ENCODE measurements at regions not wholly inside any gene's neighbourhood (a gene's known extent, or its start where the extent isn't known, plus 50 kb on each side); places are given as distances from the start of the nearest gene placed in this dataset.

DNA sequence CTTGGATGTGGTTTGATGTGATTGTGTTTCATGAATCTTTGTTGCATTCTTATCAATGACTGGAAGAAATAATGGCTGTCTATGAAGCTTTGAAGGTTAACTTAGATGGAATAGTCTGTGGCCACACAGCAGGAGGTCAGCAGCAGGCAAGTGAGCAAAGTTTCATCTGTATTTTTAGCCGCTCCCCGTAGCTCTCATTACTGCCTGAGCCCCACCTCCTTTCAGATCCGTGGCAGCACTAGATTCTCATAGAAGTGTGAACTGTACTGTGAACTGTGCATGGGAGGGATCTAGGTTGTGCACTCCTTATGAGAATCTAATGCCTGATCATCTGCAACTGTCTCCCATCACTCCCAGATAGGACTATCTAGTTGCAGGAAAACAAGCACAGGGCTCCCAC, 660.2 kb downstream of the EPHA7 start:
- no peak for TF ChIP-seq CTCF (conservative IDR thresholded peaks at IDR 0.05; ENCODE audit: low read depth, low read length)
- TF ChIP-seq EZH2 (IDR thresholded peaks at IDR 0.05; ENCODE audit: borderline replicate concordance, low read depth, low read length, poor library complexity, severe bottlenecking) = no peak

Data from A673 (cell line).